PFSK-1 (cell line): ENCODE measurements at regions not wholly inside any gene's neighbourhood (a gene's known extent, or its start where the extent isn't known, plus 50 kb on each side); places are given as distances from the start of the nearest gene placed in this dataset.

ENCODE experiments used
- POLR2AphosphoS5 ChIP-seq: IDR thresholded peaks from 2 replicates; pipeline ENCODE4 v1.6.1; 2012; ENCODE audit warnings: low read depth, mild to moderate bottlenecking, control low read depth, low read length, moderate library complexity
- SIN3A ChIP-seq: IDR thresholded peaks from 2 replicates; pipeline ENCODE4 v1.6.1; 2012; ENCODE audit warnings: mild to moderate bottlenecking, low read length, moderate library complexity, borderline replicate concordance; ENCODE audit not compliant: insufficient read depth
- TAF1 ChIP-seq: IDR thresholded peaks from 2 replicates; pipeline ENCODE4 v1.6.1; 2012; ENCODE audit warnings: low read length, control low read depth, borderline replicate concordance; ENCODE audit not compliant: insufficient read depth
- TF ChIP-seq, protein P1 (sequence below), 2 experiments: IDR thresholded peaks; 2 replicates each; pipeline versions ENCODE4 v1.6.1 to v1.8.0; 2011 to 2012; ENCODE audit warnings: low read depth in 2 of 2, low read length in 2 of 2, control low read depth in 1 of 2, inconsistent platforms in 1 of 2, mild to moderate bottlenecking in 1 of 2, moderate library complexity in 1 of 2; ENCODE audit not compliant: insufficient read depth in 1 of 2

DNA sequence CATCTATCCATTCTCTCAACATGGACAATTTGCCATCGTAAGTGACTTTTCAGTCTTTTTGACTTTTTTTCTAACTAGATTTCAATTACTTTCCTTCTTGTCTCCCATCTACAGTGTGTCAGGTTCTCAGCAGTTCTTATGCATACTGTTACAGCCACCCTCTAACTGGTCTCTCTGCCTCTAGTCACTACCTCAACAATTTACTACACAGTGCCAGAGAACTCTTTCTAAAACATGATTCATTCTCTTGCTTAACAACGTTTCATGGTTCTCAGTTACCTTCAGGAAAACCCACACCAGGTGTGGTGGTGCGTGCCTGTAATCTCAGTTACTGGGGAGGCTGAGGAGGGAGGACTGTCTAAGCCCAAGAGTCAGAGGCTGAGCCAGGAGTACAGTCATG is 95.4 kb downstream of the DIPK2A start:
- no peak for TF ChIP-seq SIN3A
- TF ChIP-seq, protein P1, sequence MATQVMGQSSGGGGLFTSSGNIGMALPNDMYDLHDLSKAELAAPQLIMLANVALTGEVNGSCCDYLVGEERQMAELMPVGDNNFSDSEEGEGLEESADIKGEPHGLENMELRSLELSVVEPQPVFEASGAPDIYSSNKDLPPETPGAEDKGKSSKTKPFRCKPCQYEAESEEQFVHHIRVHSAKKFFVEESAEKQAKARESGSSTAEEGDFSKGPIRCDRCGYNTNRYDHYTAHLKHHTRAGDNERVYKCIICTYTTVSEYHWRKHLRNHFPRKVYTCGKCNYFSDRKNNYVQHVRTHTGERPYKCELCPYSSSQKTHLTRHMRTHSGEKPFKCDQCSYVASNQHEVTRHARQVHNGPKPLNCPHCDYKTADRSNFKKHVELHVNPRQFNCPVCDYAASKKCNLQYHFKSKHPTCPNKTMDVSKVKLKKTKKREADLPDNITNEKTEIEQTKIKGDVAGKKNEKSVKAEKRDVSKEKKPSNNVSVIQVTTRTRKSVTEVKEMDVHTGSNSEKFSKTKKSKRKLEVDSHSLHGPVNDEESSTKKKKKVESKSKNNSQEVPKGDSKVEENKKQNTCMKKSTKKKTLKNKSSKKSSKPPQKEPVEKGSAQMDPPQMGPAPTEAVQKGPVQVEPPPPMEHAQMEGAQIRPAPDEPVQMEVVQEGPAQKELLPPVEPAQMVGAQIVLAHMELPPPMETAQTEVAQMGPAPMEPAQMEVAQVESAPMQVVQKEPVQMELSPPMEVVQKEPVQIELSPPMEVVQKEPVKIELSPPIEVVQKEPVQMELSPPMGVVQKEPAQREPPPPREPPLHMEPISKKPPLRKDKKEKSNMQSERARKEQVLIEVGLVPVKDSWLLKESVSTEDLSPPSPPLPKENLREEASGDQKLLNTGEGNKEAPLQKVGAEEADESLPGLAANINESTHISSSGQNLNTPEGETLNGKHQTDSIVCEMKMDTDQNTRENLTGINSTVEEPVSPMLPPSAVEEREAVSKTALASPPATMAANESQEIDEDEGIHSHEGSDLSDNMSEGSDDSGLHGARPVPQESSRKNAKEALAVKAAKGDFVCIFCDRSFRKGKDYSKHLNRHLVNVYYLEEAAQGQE (IDR thresholded peaks at IDR 0.05; ENCODE audit: insufficient read depth in 1 of 2, low read depth in 2 of 2, low read length in 2 of 2): no peak
- TF ChIP-seq TAF1: no peak
- TF ChIP-seq POLR2AphosphoS5: no peak
